HG03439 (cell line): ENCODE measurements at regions not wholly inside any gene's neighbourhood (a gene's known extent, or its start where the extent isn't known, plus 50 kb on each side); places are given as distances from the start of the nearest gene placed in this dataset.

Experiments
- ATAC-seq: cut with Tn5 transposase; IDR thresholded peaks from one replicate; pipeline ENCODE4 v1.9.1; 2021; ENCODE audit warnings: mild to moderate bottlenecking, moderate library complexity; ENCODE audit not compliant: unreplicated experiment

DNA sequence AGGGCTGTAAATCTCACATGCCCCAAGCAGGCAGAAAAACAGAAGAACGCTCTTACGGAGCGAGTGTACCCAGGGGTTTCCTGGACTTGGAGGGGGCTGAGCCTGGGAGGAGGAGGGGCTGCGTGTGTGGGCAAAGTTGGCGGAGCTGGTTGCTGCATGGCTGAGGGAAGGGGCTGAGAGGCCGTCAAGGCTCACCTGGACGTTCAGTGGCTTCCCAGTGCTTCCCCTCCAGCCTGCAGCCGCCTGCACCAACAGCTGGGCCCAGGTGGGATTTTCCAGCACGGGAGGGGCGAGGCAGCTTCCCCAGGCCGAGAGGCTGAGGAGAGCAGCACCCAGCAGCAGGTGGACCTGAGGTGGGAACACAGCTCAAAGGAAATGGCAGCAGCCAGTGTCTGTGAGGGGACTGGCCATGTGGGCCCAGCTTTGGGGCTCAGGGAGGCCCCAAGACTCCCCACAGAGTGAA, 70.6 kb upstream of the CTDP1 start:
- ATAC-seq = no peak

DNA sequence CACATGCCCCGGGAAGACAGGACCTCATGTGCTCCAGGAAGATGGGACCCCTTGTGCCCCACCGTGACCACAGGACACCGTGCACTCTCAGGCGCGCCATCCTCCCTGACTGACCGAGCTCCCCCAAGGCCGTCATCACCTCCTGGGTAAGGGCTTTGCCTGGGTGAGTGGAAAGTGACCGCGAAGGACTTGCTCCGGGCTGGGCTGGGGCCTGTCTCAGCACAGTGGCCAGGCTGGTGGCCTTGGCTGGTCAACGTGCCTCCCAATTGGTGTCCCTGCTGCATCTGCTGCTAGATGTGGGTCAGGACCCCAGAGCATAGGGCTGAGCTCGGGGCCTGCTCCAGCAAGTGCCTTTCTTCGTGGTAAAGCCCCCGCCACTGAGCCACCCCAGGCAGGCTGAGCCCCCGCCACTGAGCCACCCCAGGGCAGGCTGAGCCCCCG, 69.7 kb upstream of the CTDP1 start:
- no peak for ATAC-seq

DNA sequence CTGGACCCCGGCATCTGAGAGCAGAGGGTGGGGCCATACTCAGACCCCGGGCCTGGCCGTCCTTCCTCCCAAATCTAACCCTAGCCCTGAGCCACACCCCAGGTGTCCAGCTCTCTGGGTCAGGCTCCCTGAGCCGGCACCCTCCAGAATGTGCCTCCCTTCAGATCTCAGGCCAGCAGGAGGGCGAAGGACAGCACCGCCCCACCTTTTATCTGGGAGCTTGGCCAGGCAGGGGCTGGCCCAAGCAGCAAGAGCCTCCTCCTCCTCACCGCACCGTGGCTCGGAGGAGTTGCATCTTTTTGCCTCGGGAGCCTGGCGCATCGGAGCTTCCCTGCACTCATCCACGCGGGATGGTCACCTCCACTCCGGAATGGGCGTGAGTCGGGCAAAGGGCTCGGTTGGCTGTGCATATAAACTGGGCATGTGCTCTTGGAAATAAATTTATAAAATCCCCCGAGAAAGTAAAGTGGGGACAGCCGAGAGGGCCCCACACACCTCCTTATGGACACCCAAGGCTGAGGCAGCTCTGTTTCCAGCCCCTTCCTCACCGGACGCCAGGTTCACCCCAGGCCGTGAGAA, 69.1 kb upstream of the CTDP1 start:
- ATAC-seq = no peak

DNA sequence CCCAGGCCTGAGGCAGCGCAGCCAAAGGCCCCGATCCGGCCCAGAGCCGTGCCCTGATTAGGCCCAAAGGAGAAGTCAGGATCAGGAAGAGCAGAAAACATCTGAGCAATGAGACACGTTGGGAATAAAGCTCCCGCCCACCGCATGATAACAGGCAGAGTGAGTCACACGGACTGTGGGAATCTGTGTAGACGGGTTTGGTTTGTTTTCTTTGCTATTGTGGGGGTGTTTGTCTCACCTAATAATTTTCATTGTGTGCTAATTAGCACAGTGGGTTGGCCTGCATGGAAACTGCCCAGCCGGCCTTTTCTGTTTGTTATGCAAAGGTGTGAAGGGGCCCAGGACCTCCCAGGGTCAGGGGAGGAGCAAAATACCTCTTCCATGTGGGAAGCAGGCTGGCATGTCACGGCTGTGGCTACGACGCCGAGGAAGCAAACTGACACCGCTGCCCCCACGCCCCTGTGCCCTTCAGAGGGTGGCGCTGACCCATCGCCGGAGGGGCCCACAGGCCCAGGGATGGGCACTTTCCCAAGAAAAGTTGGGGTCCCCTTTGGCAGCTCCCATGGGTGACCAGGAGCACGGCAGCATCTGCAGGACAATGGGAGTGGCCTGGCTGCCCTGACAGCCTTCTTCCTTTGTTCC, 68.4 kb upstream of the CTDP1 start:
- ATAC-seq = no peak

DNA sequence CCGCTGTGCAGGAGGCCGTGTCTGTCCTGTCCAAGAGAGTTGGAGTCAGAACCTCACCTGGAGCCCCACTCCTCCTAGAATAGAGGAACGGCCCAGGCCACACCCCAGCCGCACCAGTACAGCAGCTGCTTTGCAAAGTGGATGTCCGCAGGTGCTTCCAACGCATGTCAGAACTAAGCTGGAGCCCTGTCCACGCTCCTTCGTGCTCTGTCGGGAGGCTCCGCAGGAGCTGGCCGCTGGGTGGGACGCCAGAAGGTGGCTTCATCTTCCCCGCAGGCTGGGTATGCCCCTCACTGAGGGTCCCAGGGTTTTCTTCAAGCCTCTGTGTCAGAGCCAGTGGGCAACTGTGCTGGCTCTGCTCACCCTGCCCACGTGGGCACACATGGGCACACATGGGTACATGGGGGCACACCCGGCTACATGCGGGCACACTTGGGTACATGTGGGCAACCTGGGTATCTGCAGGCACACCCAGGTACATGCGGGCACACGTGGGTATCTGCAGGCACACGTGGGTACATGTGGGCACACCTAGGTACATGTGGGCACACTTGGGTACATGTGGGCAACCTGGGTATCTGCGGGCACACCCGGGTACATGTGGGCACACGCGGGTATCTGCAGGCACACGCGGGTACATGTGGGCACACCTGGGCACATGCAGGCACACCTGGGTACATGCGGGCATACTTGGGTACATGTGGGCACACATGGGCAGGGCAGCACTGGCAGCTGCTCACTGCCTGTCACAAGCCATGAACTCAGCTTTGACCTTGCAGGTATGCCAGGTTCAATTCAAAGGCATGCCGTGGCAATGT, 67.1 kb upstream of the CTDP1 start:
- ATAC-seq = no peak

DNA sequence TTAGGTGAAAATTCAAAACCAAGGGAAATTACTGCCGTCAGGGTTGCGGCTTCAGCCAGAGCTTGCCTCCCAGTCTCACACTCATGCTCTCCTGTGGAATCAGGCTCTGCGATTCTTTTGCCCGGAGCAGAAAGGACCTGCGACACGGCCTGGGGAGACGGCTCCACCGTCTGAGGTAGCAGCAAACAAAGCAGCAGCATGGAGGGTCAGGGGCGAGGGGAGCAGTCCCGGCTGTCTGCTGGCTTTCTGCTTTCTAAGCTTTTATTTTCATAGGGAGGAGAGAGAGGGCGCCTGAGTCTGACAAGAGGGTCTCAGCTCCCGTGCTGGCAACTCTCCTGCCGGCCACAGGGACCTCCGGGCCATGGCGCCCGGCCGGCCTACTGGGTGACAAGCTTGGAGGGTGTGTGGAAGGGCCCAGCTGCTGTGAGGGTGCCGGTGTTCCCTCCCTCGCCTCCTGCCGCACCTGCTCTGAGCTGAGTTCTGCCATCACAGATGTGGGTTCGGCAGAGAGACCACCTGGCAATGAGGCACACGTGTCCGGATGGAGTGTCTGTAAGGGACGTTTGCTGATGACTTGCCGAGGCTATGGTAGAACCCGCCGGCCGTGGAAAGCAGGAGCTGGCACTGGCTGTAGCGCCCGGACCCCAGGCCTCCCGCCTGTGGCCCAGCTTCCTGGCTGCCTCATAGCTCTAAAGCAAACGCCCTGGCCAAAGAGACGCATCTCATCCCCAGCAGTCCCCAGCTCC, 66.2 kb upstream of the CTDP1 start:
- ATAC-seq = no peak

DNA sequence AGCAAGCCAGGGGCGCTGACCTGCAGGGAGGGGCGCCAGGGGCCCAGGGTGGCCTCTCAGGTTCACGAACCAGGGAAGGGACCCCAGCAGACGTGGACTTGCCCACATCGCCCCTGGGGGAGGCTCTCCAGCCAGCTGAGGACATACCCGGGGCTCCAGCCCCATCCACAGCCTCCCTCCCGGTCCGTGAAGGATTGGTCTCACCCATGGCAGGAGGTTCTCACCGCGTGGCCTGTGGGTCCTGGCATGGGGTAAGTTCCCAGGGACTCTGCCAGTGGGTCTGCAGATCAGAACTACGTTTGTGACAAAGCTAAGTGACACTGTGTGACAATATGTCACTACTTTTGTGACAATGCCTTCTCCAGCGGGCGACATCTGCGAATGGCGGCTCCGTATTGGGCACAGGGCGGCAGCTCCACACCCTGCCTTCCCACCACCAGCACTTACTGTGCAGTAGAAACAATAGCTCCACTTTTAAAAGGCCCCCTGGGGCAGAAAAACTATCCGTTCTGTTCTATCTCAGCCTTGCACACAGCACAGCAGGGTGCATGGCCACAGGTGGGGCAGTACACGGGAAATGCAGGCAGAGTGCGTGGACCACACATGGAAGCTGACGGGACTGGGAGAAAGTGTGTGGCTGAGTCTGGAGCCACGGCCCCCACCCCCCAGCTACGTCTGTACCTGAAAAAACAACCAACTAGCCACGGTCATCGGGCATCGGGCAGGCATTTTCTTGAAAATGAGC, 65.2 kb upstream of the CTDP1 start:
- ATAC-seq = no peak

DNA sequence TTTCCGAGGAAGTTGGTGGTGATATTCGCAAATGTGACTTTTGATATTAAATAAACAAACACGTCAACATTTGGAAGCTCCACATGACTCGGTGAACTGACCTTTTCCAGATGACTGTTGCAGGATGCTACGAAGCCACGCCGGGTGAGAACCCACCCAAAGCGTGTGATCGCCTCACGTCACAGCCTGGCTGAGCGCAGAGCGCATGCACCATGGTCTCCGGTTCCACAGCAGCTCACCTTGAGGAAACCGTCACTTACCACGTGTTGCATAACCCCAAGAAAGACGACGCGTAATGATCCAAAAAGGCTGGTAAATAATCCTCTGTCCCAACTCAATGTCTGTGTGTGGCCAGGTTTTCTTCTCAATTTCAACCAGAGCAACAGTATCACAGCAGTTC, 64.5 kb upstream of the CTDP1 start:
- ATAC-seq = no peak

DNA sequence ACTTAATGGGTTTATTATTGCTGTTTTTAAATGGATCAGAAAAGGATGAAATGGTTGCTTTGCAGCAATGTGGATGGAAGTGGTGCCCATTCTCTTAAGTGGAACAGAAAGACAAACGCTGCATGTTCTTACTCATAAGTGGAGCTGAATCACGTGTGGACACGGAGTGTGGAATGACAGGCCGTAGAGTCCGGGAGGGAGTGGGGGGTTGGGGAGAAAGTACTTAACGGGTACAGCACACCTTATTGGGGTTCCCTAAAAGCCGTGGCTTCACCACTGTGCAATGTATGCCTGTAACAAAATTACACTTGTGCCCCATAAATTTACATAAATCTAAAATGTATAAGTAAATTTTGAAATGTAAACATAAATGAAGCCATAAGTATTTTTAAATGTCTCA, 64.0 kb upstream of the CTDP1 start:
- ATAC-seq = no peak

DNA sequence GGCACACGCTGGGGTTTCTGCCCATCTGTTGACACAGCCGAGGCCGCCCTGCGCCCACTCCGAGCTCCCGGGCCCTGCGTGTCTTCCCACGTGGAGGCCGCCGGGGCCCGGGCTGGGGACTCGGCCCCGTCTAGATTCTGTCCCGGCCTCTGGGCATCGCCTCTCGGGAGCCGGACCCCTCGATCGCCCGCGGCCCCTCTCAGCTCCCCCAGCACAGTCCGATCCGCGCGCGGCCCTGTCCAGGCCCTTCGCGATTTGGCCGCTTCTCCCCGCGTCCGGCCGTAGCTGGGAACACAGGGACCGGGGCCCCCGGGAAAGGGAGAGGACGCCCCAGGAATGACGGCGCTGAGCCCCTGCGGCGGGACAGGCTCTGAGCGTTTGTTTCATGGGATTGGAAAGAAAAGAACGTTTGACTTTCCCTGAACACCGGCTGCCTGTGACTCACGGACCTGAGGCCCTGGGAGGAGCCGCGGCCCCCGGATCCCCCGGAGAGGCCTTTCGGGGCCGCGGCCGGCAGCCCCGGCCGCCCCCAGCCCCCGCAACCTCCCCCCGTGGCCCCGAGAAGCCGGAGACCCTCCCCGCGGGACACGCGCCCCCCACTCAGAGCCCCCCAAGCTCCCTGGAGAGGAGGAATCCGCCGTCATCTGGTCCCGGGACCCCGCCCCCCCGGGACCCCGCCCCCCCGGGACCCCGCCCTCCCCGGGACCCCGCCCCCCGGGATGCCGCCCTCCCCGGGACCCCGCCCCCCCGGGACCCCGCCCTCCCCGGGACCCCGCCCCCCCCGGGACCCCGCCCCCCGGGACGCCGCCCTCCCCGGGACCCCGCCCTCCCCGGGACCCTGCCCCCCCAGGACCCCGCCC, 62.7 kb upstream of the CTDP1 start:
- no peak for ATAC-seq

DNA sequence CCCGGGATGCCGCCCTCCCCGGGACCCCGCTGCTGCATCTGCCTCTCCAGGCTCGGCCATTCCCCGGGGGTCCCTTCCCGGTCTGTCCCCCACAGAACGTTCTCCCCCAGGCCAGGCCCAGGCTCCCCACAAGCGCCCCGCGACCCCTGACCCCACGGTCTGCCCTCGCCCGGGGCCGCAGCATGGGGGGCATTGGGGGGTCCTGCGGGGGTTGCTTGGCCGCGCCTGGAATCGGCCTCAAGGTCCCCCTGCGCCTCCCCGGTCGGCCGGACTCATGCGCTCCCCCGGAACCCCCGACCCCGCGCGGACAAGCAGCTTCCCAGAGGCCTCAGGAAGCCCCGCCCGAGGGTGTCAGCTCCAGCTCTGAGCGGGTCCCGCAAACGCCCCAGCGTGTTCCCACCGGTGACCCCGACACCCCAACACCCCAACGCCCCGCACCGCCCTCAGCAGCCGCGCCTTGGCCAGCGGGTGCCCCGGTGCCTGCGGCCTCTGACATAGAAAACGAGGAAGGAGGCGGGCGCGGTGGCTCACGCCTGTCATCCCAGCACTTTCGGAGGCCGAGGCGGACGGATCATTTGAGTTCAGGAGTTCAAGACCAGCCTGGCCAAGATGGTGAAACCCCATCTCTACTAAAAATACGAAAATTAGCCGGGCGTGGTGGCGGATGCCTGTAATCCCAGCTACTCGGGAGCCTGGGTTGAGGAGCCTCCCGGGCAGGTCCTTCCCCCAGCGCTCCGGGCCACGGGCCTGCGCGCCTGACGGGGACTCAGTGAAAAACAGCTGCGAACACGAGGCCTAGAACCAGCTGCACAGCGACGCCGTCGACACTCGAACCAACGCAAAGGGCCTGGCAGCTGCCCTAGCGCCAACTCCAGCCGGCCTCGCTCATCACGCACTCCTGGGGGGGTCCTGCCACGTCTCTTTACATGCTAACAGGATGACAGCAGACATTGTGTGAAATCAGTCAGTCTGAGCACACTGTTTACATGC, 61.8 kb upstream of the CTDP1 start:
- ATAC-seq = no peak

DNA sequence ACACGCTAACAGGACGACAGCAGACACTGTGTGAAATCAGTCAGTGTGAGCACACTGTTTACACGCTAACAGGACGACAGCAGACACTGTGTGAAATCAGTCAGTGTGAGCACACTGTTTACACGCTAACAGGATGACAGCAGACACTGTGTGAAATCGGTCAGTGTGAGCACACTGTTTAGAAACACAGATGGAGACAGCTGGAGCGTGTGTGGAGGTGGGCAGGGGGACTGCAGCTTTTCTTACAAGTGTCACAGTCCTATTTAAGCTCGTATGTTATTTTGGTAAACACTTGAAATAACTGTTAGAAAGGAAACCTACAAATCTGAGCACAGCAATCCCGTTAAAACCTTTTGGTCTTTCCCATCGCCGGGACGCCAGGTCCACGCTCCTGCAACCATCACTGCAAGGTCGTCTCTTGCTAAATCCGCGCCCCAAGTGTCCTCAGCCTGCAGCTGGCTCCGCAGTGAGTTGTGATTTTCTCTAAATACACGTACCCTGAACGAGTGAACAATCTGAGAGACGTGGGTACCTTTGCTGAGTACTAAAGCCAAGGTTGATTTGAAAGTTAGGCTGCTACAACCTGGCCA, 58.9 kb upstream of the CTDP1 start:
- no peak for ATAC-seq

DNA sequence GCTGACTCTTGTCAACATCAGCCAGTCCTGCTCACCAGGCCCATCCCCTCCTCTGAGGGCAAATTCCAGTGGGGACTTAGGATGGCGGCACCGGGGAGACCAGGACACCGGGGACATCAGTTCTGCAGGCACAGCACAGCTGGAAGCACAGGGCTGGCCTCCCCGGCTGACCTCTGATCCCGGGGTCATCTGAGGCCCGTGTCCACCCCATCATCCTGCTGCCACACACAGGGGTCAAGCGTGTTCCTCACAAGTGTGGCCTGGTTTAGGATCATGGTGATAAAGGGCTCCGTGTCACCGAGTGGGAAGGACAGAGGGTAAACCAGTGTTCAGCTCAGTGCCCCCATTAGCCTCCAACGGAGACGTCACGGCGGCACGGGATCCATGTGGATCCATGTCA, 58.1 kb upstream of the CTDP1 start:
- no peak for ATAC-seq

DNA sequence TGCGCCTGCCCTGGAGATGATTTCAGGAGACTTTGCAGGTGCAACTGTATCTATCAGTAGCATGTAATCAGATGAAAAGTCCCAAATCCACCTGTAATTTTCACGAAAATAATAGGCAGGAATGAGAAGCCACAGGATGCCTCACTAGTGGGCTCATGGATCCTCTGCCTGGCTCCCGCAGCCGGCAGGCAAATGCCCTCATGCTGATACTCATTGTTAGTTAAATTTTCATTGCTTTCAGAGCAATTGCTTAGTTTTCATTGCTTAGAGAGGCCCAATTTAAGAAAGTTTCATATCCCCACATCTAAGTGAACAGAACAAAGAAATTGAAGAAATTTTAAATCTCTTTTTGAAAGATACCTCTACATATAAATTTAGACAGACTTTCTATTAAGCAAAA, 57.6 kb upstream of the CTDP1 start:
- no peak for ATAC-seq

DNA sequence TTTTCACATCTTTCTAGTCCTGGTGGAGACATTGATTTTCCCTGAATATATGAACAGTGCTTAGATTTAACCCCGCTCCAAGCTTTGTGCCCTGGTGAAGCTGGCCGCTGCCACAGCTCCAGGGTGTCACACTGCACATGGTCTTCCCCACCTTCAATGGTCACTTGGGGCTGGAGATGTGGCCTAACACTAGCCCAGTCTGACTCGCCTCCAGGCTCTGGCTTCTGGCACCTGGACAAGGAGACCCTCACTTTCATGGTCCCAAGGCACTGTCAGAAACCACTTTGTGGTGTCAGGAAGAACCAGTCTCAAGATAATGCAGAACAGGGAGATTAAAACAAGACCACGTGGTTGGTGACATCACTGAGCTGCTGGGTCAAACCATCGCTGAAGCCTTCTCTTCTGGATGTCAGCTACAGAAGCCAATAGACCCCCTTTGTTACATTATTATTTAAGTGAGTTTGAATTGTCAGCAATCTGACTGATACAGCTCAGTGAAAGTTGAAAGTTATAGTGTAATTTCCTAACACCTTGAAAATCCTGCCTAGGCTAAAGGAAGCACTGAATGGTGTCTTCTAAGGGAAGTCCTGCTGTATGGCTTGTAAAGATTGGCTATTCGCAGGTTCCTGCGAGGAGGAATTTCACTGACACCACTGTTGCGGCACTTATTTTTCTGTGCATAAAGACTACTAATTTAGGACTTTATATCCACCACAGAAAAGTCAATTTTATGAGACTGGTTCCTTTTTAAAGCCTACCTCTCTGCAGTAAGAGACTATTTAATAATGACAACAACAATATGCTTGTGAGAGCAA, 55.0 kb upstream of the CTDP1 start:
- ATAC-seq = no peak

DNA sequence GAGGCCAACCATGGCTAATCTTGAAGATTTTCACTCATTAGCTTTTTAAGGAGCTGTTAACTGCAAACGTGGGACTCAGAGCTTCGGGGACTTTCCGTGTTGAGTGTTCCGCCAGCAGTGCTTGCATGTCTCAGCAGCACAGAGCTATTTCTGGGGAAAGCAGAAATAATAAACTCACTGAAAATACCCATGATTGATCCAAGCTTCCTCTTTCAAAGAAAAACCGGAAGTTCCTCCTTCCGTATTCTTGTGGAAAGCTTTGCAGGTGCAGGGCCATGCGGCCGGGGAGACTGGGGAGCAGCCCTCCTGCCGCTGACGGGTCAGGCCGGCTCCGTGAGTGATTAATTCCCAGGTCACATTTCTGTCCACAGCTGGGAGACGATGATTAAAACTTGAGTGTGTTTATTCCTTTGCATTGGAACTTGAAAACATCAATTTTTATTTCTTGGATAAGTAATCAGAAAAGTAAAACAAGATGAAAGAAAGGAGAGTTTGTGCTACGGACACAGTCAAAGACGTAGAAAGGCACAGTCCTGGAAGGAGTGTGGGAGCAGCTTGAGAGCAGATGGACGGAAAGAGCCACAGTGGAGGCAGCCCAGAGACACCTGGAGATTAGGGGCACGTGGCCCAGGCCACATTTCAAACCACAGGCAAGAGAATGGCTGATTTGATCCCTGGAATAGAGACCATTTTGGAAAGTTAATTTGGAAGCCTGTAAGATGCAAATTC, 54.2 kb upstream of the CTDP1 start:
- ATAC-seq = peak; percentile 62
